ENCODE measurements at regions not wholly inside any gene's neighbourhood (a gene's known extent, or its start where the extent isn't known, plus 50 kb on each side); places are given as distances from the start of the nearest gene placed in this dataset.

- peaks cover 4% of the 10 kb centered on the region for H3K4me1 Mint-ChIP-seq (ENCODE audit: unreplicated experiment)
- no peaks in the 10 kb centered on the region for H3K9me3 Mint-ChIP-seq (ENCODE audit: unreplicated experiment)
- no peaks in the 10 kb centered on the region for H3K36me3 Mint-ChIP-seq (ENCODE audit: unreplicated experiment)
- DNase-seq (ENCODE audit: extremely low spot score, unreplicated experiment): no peak
- TF ChIP-seq CTCF (IDR thresholded peaks at IDR 0.05): no peak
- H3K27me3 Mint-ChIP-seq (ENCODE audit: unreplicated experiment): no peaks in the 10 kb centered on the region
- H3K27ac Mint-ChIP-seq (ENCODE audit: unreplicated experiment): no peak overlapping the region
- no peak overlapping the region for H3K4me3 Mint-ChIP-seq (ENCODE audit: unreplicated experiment)
Observed at GRCh38 chr15:56844471-56844870, 74.0 kb upstream of the TCF12 start.

GRCh38 chr15:56839641-56840040, 78.8 kb upstream of the TCF12 start:
- Mint-ChIP-seq H3K36me3 (ENCODE audit: unreplicated experiment) (no peaks in the 10 kb centered on the region), H3K9me3 (ENCODE audit: unreplicated experiment) (no peaks in the 10 kb centered on the region), H3K27me3 (ENCODE audit: unreplicated experiment) (no peaks in the 10 kb centered on the region), H3K4me3 (ENCODE audit: unreplicated experiment) (no peak overlapping the region), H3K4me1 (ENCODE audit: unreplicated experiment) (peaks cover 32% of the 10 kb centered on the region), H3K27ac (ENCODE audit: unreplicated experiment) (no peak overlapping the region)
- DNase-seq (ENCODE audit: extremely low spot score, unreplicated experiment): no peak
- no peak for TF ChIP-seq CTCF (IDR thresholded peaks at IDR 0.05)

- Mint-ChIP-seq H3K9me3 (ENCODE audit: unreplicated experiment) (no peaks in the 10 kb centered on the region), H3K4me3 (ENCODE audit: unreplicated experiment) (no peak overlapping the region), H3K27me3 (ENCODE audit: unreplicated experiment) (no peaks in the 10 kb centered on the region), H3K27ac (ENCODE audit: unreplicated experiment) (no peak overlapping the region), H3K36me3 (ENCODE audit: unreplicated experiment) (no peaks in the 10 kb centered on the region), H3K4me1 (ENCODE audit: unreplicated experiment) (peaks cover 32% of the 10 kb centered on the region)
- DNase-seq (ENCODE audit: extremely low spot score, unreplicated experiment): no peak
- no peak for TF ChIP-seq CTCF (IDR thresholded peaks at IDR 0.05)
Observed at GRCh38 chr15:56839099-56839498, 79.3 kb upstream of the TCF12 start.

- no peak for TF ChIP-seq CTCF (IDR thresholded peaks at IDR 0.05)
- Mint-ChIP-seq H3K4me3 (ENCODE audit: unreplicated experiment) (no peak overlapping the region), H3K9me3 (ENCODE audit: unreplicated experiment) (no peaks in the 10 kb centered on the region), H3K27me3 (ENCODE audit: unreplicated experiment) (no peaks in the 10 kb centered on the region), H3K36me3 (ENCODE audit: unreplicated experiment) (no peaks in the 10 kb centered on the region), H3K27ac (ENCODE audit: unreplicated experiment) (peak overlapping the region; percentile 56), H3K4me1 (ENCODE audit: unreplicated experiment) (peaks cover 32% of the 10 kb centered on the region)
- DNase-seq (ENCODE audit: extremely low spot score, unreplicated experiment): no peak
Observed at GRCh38 chr15:56838085-56838484, 80.4 kb upstream of the TCF12 start.

- no peak for TF ChIP-seq CTCF (IDR thresholded peaks at IDR 0.05)
- Mint-ChIP-seq H3K4me1 (ENCODE audit: unreplicated experiment) (peaks cover 37% of the 10 kb centered on the region), H3K36me3 (ENCODE audit: unreplicated experiment) (no peaks in the 10 kb centered on the region), H3K27ac (ENCODE audit: unreplicated experiment) (peak overlapping the region; percentile 35), H3K4me3 (ENCODE audit: unreplicated experiment) (no peak overlapping the region), H3K9me3 (ENCODE audit: unreplicated experiment) (no peaks in the 10 kb centered on the region), H3K27me3 (ENCODE audit: unreplicated experiment) (no peaks in the 10 kb centered on the region)
- no peak for DNase-seq (ENCODE audit: extremely low spot score, unreplicated experiment)
Observed at GRCh38 chr15:56837273-56837672, 81.2 kb upstream of the TCF12 start.

Measured in osteocyte (in vitro differentiated cells).